ENCODE measurements at regions not wholly inside any gene's neighbourhood (a gene's known extent, or its start where the extent isn't known, plus 50 kb on each side); places are given as distances from the start of the nearest gene placed in this dataset.

DNA sequence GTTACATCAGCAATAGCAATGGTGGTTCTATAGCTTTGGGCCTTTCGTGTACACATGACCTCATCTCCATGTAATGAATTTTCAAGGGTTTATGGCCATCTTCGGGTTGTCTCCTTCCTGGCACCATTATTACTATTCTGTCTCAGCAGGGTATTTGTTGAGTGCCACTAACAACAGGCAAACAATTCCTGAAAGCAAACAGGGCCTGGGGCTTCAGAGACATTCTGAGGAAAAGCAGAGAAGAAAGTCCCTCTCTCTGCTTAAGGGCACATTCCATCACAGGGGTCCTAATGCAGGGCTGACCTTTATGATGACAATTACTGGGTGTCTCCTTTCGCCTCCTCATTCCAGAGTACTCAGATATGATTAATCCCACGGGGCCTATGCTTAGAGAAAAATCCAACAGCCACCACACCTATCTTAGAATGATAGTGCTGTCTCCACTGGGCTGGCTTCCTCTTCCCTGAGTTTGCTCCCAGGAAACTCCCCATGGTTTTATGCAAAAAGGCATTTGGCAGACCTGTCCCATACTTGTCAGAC lies 540.2 kb upstream of the ZNF462 start (continued):
- no peak for TF ChIP-seq EZH2 (IDR thresholded peaks at IDR 0.05; ENCODE audit: borderline replicate concordance, insufficient read depth, low read length, poor library complexity, severe bottlenecking)
- no peak for TF ChIP-seq POLR2AphosphoS5 (IDR thresholded peaks at IDR 0.05)
- TF ChIP-seq RAD21 (conservative IDR thresholded peaks at IDR 0.05): no peak

DNA sequence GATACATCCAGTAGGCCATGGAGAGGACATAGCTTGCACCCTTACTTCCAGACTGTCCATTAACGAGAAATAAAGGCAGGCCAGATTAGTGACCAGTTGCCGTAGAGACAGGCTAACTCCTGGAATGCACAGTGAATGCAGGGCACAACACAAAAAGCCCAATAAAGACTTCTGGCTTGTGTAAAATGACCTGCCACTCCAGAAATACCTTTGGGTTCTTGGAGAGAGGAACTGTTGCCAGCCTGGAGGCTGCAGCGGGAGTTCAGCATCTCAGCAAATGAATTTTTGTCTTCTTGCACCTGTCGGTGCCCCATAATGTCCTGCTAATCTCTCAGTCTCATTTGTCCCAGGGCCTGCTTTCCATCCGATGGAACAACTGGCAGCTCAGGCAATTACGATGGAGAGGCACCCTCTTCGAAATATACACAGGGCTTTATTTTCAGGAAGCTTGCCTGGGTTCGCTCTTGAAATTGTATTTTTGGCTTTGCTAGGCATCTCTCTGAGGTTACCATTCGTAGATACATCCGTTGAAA lies 538.8 kb upstream of the ZNF462 start:
- Histone ChIP-seq H2AFZ (ENCODE audit: low read depth, low read length) (no peak overlapping the region), H3K4me2 (ENCODE audit: low read length) (no peak overlapping the region), H3K27ac (ENCODE audit: low read length) (no peak overlapping the region), H3K36me3 (ENCODE audit: insufficient read depth, low read length) (no peaks in the 10 kb centered on the region), H3K9me2 (ENCODE audit: insufficient read depth, low read length) (no peaks in the 10 kb centered on the region), H3K27me3 (ENCODE audit: insufficient read depth, low read depth, low read length) (no peaks in the 10 kb centered on the region), H3K9ac (ENCODE audit: low read length) (no peak overlapping the region), H3F3A (ENCODE audit: insufficient read depth, low read length, poor library complexity, severe bottlenecking) (no peaks in the 10 kb centered on the region), H3K4me3 (ENCODE audit: low read length) (no peak overlapping the region), H3K9me3 (ENCODE audit: low read length) (no peaks in the 10 kb centered on the region), H4K20me1 (ENCODE audit: insufficient read depth) (no peaks in the 10 kb centered on the region), H3K79me2 (replicated peaks; ENCODE audit: insufficient read depth, low read length) (no peaks in the 10 kb centered on the region)
- TF ChIP-seq EZH2 (IDR thresholded peaks at IDR 0.05; ENCODE audit: borderline replicate concordance, insufficient read depth, low read length, poor library complexity, severe bottlenecking) (no peak), EP300 (conservative IDR thresholded peaks at IDR 0.05; ENCODE audit: poor library complexity, severe bottlenecking) (no peak), MXI1 (conservative IDR thresholded peaks at IDR 0.05; ENCODE audit: poor library complexity, severe bottlenecking) (no peak), TAF1 (IDR thresholded peaks at IDR 0.05; ENCODE audit: low read depth) (no peak), SMC3 (conservative IDR thresholded peaks at IDR 0.05; ENCODE audit: poor library complexity) (no peak), POLR2AphosphoS5 (IDR thresholded peaks at IDR 0.05) (no peak), RAD21 (conservative IDR thresholded peaks at IDR 0.05) (no peak)
- TF ChIP-seq, protein P1, sequence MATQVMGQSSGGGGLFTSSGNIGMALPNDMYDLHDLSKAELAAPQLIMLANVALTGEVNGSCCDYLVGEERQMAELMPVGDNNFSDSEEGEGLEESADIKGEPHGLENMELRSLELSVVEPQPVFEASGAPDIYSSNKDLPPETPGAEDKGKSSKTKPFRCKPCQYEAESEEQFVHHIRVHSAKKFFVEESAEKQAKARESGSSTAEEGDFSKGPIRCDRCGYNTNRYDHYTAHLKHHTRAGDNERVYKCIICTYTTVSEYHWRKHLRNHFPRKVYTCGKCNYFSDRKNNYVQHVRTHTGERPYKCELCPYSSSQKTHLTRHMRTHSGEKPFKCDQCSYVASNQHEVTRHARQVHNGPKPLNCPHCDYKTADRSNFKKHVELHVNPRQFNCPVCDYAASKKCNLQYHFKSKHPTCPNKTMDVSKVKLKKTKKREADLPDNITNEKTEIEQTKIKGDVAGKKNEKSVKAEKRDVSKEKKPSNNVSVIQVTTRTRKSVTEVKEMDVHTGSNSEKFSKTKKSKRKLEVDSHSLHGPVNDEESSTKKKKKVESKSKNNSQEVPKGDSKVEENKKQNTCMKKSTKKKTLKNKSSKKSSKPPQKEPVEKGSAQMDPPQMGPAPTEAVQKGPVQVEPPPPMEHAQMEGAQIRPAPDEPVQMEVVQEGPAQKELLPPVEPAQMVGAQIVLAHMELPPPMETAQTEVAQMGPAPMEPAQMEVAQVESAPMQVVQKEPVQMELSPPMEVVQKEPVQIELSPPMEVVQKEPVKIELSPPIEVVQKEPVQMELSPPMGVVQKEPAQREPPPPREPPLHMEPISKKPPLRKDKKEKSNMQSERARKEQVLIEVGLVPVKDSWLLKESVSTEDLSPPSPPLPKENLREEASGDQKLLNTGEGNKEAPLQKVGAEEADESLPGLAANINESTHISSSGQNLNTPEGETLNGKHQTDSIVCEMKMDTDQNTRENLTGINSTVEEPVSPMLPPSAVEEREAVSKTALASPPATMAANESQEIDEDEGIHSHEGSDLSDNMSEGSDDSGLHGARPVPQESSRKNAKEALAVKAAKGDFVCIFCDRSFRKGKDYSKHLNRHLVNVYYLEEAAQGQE (IDR thresholded peaks at IDR 0.05; ENCODE audit: borderline replicate concordance): no peak
- TF ChIP-seq, protein P2, sequence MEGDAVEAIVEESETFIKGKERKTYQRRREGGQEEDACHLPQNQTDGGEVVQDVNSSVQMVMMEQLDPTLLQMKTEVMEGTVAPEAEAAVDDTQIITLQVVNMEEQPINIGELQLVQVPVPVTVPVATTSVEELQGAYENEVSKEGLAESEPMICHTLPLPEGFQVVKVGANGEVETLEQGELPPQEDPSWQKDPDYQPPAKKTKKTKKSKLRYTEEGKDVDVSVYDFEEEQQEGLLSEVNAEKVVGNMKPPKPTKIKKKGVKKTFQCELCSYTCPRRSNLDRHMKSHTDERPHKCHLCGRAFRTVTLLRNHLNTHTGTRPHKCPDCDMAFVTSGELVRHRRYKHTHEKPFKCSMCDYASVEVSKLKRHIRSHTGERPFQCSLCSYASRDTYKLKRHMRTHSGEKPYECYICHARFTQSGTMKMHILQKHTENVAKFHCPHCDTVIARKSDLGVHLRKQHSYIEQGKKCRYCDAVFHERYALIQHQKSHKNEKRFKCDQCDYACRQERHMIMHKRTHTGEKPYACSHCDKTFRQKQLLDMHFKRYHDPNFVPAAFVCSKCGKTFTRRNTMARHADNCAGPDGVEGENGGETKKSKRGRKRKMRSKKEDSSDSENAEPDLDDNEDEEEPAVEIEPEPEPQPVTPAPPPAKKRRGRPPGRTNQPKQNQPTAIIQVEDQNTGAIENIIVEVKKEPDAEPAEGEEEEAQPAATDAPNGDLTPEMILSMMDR (IDR thresholded peaks at IDR 0.05; ENCODE audit: poor library complexity, severe bottlenecking): no peak

DNA sequence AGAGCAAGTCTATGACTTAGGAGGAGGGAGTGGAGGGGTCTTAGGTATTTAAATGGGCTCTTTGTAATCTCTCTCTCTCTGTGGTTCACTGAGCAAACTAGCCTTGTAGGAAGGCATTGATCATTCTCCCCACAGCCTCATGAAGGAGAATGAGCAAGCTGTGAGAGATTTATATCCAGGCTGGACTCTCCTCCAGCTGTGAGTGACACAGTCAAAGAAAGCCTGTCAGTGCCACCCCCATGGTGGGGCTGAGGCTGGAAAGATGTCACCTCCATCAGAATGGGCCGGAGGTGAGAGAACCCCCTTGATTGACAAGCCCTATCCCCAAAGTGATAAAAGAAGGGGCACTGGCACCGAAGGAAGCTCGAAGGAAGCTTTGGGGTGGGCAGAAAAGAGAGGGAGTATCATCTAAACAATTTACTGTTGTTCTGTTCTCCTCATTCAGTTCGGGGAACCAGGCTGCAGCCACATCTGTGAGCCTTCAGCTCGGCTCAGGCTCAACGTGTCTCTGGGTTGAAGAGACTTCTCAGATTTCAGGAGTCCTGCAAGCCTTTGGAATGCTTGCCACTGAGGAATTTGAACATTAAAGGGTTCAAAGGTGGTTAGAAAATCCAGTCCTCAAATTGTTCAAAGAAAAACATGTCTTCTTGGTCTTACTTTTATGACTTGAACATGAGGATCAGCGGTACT lies 538.2 kb upstream of the ZNF462 start:
- no peak overlapping the region for H3K27ac ChIP-seq (ENCODE audit: low read length)
- H3K4me2 ChIP-seq (ENCODE audit: low read length): no peak overlapping the region
- no peak overlapping the region for H3K4me3 ChIP-seq (ENCODE audit: low read length)
- no peak overlapping the region for H3K9ac ChIP-seq (ENCODE audit: low read length)
- no peaks in the 10 kb centered on the region for H3K9me2 ChIP-seq (ENCODE audit: insufficient read depth, low read length)
- no peaks in the 10 kb centered on the region for H3K79me2 ChIP-seq (replicated peaks; ENCODE audit: insufficient read depth, low read length)
- no peaks in the 10 kb centered on the region for H3F3A ChIP-seq (ENCODE audit: insufficient read depth, low read length, poor library complexity, severe bottlenecking)
- no peaks in the 10 kb centered on the region for H3K27me3 ChIP-seq (ENCODE audit: insufficient read depth, low read depth, low read length)
- TF ChIP-seq MXI1 (conservative IDR thresholded peaks at IDR 0.05; ENCODE audit: poor library complexity, severe bottlenecking): no peak
- TF ChIP-seq TAF1 (IDR thresholded peaks at IDR 0.05; ENCODE audit: low read depth): no peak
- no peak for TF ChIP-seq EP300 (conservative IDR thresholded peaks at IDR 0.05; ENCODE audit: poor library complexity, severe bottlenecking)
- TF ChIP-seq POLR2AphosphoS5 (IDR thresholded peaks at IDR 0.05): no peak
- TF ChIP-seq SMC3 (conservative IDR thresholded peaks at IDR 0.05; ENCODE audit: poor library complexity): no peak
- TF ChIP-seq EZH2 (IDR thresholded peaks at IDR 0.05; ENCODE audit: borderline replicate concordance, insufficient read depth, low read length, poor library complexity, severe bottlenecking): no peak
- TF ChIP-seq, protein P1 (IDR thresholded peaks at IDR 0.05; ENCODE audit: borderline replicate concordance): no peak
- TF ChIP-seq, protein P2 (IDR thresholded peaks at IDR 0.05; ENCODE audit: poor library complexity, severe bottlenecking): no peak
- no peak for TF ChIP-seq RAD21 (conservative IDR thresholded peaks at IDR 0.05)
- no peak overlapping the region for H2AFZ ChIP-seq (ENCODE audit: low read depth, low read length)
- no peaks in the 10 kb centered on the region for H4K20me1 ChIP-seq (ENCODE audit: insufficient read depth)
- no peaks in the 10 kb centered on the region for H3K36me3 ChIP-seq (ENCODE audit: insufficient read depth, low read length)
- no peaks in the 10 kb centered on the region for H3K9me3 ChIP-seq (ENCODE audit: low read length)

Measured in neural cell (in vitro differentiated cells).